ENCODE measurements at regions not wholly inside any gene's neighbourhood (a gene's known extent, or its start where the extent isn't known, plus 50 kb on each side); places are given as distances from the start of the nearest gene placed in this dataset.

DNA sequence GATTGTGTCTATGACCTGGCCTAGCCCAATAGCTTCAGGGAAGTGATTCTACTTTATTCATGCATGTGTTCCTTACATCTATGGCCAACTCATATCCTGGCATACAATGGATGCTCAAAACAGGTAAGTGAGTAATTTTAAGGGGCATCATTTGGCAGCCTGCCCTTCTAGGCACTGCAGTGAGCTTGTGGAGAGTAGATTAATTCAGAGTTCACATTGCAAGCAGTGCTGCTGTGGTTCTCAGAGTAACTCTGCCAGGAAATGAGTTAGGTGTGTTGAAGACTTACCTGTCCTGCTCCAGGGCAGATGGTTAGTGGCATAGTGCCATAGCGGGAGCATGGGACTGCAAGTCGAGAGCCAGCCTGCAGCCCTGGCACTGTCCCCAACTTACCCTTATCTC lies 158.0 kb downstream of the SCP2D1 start:
- TF ChIP-seq, protein P1, sequence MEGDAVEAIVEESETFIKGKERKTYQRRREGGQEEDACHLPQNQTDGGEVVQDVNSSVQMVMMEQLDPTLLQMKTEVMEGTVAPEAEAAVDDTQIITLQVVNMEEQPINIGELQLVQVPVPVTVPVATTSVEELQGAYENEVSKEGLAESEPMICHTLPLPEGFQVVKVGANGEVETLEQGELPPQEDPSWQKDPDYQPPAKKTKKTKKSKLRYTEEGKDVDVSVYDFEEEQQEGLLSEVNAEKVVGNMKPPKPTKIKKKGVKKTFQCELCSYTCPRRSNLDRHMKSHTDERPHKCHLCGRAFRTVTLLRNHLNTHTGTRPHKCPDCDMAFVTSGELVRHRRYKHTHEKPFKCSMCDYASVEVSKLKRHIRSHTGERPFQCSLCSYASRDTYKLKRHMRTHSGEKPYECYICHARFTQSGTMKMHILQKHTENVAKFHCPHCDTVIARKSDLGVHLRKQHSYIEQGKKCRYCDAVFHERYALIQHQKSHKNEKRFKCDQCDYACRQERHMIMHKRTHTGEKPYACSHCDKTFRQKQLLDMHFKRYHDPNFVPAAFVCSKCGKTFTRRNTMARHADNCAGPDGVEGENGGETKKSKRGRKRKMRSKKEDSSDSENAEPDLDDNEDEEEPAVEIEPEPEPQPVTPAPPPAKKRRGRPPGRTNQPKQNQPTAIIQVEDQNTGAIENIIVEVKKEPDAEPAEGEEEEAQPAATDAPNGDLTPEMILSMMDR (IDR thresholded peaks at IDR 0.05; ENCODE audit: insufficient read depth, low read length): no peak
- TF ChIP-seq GABPA (IDR thresholded peaks at IDR 0.05; ENCODE audit: low read depth) (no peak), SPI1 (IDR thresholded peaks at IDR 0.05; ENCODE audit: borderline replicate concordance, low read depth) (no peak), POLR2AphosphoS5 (IDR thresholded peaks at IDR 0.05; ENCODE audit: low read depth) (no peak)
- TF ChIP-seq, protein P2, sequence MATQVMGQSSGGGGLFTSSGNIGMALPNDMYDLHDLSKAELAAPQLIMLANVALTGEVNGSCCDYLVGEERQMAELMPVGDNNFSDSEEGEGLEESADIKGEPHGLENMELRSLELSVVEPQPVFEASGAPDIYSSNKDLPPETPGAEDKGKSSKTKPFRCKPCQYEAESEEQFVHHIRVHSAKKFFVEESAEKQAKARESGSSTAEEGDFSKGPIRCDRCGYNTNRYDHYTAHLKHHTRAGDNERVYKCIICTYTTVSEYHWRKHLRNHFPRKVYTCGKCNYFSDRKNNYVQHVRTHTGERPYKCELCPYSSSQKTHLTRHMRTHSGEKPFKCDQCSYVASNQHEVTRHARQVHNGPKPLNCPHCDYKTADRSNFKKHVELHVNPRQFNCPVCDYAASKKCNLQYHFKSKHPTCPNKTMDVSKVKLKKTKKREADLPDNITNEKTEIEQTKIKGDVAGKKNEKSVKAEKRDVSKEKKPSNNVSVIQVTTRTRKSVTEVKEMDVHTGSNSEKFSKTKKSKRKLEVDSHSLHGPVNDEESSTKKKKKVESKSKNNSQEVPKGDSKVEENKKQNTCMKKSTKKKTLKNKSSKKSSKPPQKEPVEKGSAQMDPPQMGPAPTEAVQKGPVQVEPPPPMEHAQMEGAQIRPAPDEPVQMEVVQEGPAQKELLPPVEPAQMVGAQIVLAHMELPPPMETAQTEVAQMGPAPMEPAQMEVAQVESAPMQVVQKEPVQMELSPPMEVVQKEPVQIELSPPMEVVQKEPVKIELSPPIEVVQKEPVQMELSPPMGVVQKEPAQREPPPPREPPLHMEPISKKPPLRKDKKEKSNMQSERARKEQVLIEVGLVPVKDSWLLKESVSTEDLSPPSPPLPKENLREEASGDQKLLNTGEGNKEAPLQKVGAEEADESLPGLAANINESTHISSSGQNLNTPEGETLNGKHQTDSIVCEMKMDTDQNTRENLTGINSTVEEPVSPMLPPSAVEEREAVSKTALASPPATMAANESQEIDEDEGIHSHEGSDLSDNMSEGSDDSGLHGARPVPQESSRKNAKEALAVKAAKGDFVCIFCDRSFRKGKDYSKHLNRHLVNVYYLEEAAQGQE (IDR thresholded peaks at IDR 0.05; ENCODE audit: insufficient replicate concordance, low read depth): no peak
- Histone ChIP-seq H3K4me3 (replicated peaks; ENCODE audit: insufficient read depth, low read length) (no peak overlapping the region), H3K27ac (replicated peaks) (no peak overlapping the region), H3K27me3 (ENCODE audit: insufficient read depth, poor library complexity, severe bottlenecking) (no peaks in the 10 kb centered on the region)
- no peak for DNase-seq (ENCODE audit: low read depth in 1 of 2, low spot score in 1 of 2)

DNA sequence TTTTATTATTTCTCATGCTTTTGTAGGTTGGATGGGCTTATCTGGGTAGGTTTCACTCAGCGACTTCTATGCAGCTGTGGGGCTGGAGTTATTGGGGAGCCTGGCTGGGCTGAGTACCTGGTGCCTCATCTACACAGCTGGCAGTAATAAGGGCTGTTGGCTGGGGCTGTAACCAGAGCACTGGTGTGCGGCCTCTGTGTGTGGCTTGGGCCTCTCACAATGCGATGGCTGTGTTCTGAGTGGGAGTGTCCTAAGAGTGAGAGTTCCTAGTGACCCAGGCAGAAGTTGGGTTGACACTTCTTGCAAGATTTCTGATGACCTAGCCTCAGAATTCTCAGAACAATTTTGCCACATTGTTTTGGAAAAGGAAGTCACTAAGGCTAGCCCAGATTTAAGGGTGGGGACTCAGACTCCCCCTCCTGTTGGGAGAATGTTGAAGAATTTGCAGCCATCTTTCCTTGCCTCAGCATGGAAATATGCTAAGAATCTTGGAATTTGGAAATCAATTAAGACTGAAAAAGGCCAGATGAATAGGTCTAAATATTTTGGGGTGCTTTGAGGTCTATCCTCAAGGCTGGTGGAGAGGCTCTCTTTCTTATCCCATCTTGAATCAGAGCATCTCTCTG lies 158.8 kb downstream of the SCP2D1 start:
- Histone ChIP-seq H3K27ac (replicated peaks) (no peak overlapping the region), H3K4me3 (replicated peaks; ENCODE audit: insufficient read depth, low read length) (no peak overlapping the region), H3K27me3 (ENCODE audit: insufficient read depth, poor library complexity, severe bottlenecking) (no peaks in the 10 kb centered on the region)
- TF ChIP-seq GABPA (IDR thresholded peaks at IDR 0.05; ENCODE audit: low read depth) (no peak), POLR2AphosphoS5 (IDR thresholded peaks at IDR 0.05; ENCODE audit: low read depth) (no peak), SPI1 (IDR thresholded peaks at IDR 0.05; ENCODE audit: borderline replicate concordance, low read depth) (no peak)
- TF ChIP-seq, protein P1 (IDR thresholded peaks at IDR 0.05; ENCODE audit: insufficient read depth, low read length): no peak
- no peak for DNase-seq (ENCODE audit: low read depth in 1 of 2, low spot score in 1 of 2)

DNA sequence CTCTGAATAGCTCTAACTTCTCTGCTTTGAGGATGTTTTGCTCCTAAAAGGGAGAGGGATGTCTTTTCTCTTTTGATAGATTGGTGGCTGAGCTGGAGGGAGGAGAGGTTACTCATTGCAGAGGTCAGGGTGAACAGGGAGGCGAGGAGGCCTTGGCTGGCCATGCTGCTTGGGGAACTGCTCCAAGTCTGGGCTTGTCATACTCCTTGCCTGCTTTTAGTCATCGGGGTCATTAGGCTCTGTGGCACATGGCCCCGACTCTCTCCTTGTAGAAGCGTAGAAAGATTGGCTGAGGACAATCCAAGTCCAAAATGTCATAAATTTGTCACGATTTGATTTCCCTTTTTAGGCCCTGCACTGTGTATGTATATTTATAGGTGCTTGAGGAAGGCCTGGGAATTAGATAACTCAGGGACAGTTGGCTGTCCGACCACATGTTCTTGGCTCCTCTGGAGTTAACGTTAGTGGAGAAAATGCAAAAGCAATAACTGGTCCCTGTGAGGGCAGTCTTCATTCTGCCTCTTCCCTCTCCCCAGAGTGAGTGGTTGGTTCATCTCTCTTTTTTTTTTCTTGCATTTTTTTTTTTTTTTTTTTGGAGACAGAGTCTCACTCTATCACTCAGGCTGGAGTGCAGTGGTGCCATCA lies 160.1 kb downstream of the SCP2D1 start:
- TF ChIP-seq, protein P1 (IDR thresholded peaks at IDR 0.05; ENCODE audit: insufficient read depth, low read length): no peak
- TF ChIP-seq, protein P2 (IDR thresholded peaks at IDR 0.05; ENCODE audit: insufficient replicate concordance, low read depth): no peak
- no peak for TF ChIP-seq POLR2AphosphoS5 (IDR thresholded peaks at IDR 0.05; ENCODE audit: low read depth)
- no peak for TF ChIP-seq GABPA (IDR thresholded peaks at IDR 0.05; ENCODE audit: low read depth)
- no peak for TF ChIP-seq SPI1 (IDR thresholded peaks at IDR 0.05; ENCODE audit: borderline replicate concordance, low read depth)
- H3K27ac ChIP-seq (replicated peaks): no peak overlapping the region
- no peak for DNase-seq (ENCODE audit: low read depth in 1 of 2, low spot score in 1 of 2)
- H3K4me3 ChIP-seq (replicated peaks; ENCODE audit: insufficient read depth, low read length): no peak overlapping the region
- H3K27me3 ChIP-seq (ENCODE audit: insufficient read depth, poor library complexity, severe bottlenecking): no peaks in the 10 kb centered on the region

All from HL-60 (cell line).